ENCODE measurements at regions not wholly inside any gene's neighbourhood (a gene's known extent, or its start where the extent isn't known, plus 50 kb on each side); places are given as distances from the start of the nearest gene placed in this dataset.
"Not testable (repeated sequence)": the region's sequence is repeated elsewhere in the genome, so short reads cannot be mapped to it uniquely, and the experiment has no call there.

- no peak for DNase-seq
These were observed 126.0 kb upstream of the CADM1 start for GRCh38 chr11:115630214-115630613.

GRCh38 chr11:115629456-115630015 is 125.3 kb upstream of the CADM1 start:
- DNase-seq, result no peak

DNA sequence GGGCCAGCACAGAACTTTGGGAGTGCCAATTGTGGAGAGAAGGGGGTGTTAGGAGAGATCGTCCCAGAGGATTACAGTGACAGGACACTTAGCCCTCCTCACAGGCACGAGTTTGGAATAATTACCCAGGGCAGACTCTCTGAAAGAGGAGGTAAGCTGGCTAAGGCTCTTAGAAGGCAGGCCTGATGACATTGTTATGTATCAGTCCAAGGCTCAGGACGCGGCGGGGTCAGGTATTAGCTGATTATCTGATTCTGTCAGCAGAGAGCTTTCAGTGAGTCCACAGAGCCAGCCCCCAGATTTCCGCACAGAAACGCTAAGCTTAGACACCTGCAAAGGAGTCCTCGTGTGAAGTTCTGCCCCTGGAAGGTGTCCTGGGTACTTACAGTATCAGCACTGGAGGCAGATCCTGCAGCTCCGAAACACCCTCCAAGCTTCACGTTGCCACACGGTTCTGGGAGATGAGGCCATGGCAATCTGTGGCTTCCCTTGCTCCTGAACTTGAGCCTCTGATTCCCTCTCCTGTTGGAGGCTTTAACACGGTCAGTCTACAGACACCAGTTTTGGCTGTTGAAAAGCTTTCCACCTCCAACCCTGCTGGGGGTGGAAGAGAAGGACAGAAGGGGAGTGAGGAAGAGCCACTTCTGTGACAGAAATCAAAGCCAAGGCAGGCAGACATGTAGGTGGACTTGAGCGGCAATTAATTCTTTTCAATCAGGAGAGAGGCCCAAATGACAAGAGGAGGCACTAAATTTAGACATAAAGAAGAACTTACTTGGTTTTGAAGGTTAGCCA is 123.6 kb upstream of the CADM1 start:
- no peak for DNase-seq

DNA sequence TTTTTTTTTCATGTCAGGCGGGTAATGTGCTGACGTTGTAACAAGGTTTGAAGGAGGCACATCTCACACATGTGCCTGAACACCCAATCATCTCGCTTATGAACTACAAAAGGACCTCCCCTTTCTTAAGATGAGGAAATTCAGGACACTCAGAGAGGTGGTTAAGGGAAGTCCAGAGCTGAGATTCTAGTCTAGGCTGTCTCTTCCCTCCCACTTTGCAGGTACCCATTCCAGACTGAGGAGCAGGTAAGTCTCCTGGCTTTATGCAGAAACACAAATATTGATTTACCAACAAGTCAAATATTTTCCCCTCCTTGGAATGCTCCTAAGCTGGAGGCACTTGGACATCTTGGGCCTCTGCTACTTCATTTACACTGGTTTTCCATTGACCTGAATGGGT is 122.9 kb upstream of the CADM1 start:
- no peak for DNase-seq

- no peak for DNase-seq
These were observed 122.2 kb upstream of the CADM1 start for GRCh38 chr11:115626414-115626813.

DNA sequence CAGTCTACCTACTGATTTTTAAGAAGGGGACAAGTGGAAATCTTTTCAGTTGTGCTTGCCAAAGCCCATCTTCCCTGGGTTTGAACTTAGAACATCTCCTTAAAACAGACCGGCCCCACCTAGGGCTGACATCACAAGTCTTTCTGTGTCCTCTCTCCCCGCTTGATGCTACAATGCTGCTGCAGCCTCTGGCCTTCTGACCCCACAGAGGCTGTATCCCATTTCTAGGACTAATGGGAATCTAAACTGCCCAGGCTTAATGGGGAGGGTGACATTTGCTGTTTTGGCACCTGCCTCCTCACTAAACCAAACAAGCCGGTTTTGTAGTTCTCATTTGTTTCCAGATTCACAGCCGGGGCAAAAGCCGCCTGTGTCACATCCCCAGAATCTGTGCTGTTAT is 121.3 kb upstream of the CADM1 start:
- DNase-seq, result no peak

DNA sequence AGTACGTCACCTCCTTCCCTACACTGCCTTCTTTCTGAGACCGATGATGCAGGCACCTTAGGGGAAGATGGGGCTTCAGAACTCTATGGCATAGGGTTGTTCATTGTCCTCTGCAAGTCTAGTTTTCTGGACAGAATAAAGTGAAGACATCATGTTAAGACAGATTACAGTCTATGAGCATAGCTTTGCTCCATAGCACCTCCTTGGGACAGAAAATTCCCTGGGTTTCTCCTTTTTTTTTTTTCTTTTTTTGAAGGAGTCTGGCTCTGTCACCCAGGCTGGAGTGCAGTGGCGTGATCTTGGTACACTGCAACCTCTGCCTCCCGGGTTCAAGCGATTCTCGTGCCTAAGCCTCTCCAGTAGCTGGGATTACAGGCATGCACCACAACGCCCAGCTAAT is 119.8 kb upstream of the CADM1 start:
- no peak for DNase-seq

- no peak for DNase-seq
These were observed 118.8 kb upstream of the CADM1 start for GRCh38 chr11:115623021-115623451.

GRCh38 chr11:115618428-115618827 is 114.2 kb upstream of the CADM1 start:
- no peak for DNase-seq

DNA sequence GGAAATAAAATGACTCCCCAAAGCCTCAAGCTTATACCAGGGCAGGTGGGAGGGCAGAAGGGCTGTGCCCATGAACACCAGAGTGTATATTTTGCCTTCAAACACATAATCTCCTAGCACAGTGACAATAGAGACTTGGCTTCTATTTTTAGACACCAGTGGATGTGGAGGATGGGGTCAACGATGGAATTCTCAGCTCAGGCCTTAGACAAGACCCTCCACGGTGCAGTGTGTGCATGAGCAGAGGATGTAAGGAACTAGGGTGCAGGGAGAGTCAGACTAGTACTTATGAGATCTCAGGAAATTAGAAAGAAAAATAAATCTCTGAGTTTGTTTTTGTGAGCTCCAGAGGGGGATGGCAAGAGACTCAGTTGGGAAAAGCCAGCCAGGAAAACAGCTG is 113.6 kb upstream of the CADM1 start:
- no peak for DNase-seq

GRCh38 chr11:115616971-115617370 is 112.8 kb upstream of the CADM1 start:
- no peak for DNase-seq

DNA sequence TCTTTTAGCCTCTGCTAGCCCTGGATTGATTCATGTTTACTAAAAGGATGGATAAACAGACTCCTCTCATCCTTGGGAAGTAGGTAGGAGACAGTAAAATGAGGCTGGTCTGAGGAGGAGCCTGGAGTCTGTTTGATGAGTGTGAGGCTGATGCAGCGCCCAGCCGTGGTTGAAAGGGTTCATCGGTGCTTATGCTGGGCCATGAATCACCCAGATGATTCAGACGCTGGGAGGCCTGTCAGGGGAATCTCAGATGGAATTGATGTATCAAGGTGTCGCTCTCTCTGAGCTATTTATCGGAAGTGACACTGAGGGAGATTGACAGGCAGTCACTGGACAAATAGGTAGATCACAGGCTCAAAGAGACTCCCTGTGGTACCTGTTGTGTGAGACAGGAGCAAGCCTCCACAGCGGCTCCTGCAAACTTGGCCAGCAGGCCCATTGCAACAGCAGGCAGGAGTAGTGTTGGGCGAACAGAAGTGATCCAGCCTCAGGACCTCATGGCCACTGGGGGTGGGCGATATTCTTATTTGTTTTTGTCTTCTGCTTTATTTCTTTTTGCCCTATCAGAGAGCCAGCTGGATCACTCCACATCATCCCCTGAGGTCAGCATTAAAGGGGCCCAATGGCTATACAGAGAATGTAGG is 109.9 kb upstream of the CADM1 start:
- no peak for DNase-seq

DNA sequence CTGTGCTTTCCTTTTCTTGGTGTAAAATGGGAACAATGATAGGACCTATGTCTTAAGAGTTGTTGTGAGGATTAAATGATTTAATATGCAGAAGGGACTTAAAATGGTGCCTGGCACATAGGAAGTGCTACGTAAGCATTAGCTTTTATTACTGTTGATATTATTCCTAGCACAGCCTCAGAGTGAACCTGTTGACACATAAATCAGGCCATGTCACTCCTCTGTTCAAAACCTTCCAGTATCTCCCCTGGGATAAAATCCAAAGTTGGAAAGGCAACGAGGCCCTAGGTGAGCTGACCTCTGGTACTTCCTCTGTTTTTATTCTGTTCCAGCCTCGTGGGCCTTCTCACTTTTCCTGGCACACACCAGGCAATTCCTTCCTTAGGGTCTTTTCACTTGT is 108.8 kb upstream of the CADM1 start:
- no peak for DNase-seq

- no peak for DNase-seq
These were observed 108.0 kb upstream of the CADM1 start for GRCh38 chr11:115612046-115612730.

- no peak for DNase-seq
These were observed 107.1 kb upstream of the CADM1 start for GRCh38 chr11:115611343-115611742.

- no peak for DNase-seq
These were observed 106.7 kb upstream of the CADM1 start for GRCh38 chr11:115610908-115611307.

GRCh38 chr11:115610234-115610633 is 106.0 kb upstream of the CADM1 start:
- DNase-seq, result not testable (repeated sequence)

GRCh38 chr11:115608976-115609375 is 104.8 kb upstream of the CADM1 start:
- DNase-seq, result no peak

GRCh38 chr11:115607621-115608221 is 103.5 kb upstream of the CADM1 start:
- no peak for DNase-seq

GRCh38 chr11:115606498-115607220 is 102.4 kb upstream of the CADM1 start:
- no peak for DNase-seq

- no peak for DNase-seq
These were observed 101.8 kb upstream of the CADM1 start for GRCh38 chr11:115605871-115606497.

DNA sequence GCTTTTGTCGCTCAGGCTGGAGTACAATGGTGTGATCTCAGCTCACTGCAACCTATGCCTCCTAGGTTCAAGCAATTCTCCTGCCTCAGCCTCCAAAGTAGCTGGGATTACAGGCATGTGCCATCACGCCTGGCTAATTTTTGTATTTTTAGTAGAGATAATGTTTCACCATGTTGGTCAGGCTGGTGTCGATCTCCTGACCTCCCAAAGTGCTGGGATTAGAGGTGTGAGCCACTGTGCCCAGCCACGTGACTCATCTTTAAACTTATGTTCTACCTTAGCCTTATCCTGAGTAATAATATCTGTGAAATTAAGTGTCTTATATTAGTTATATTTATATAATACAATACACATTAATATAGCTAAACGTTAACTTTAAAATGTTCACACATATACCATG is 101.2 kb upstream of the CADM1 start:
- not testable (repeated sequence) for DNase-seq
